ENCODE measurements at regions not wholly inside any gene's neighbourhood (a gene's known extent, or its start where the extent isn't known, plus 50 kb on each side); places are given as distances from the start of the nearest gene placed in this dataset.
"Not testable (repeated sequence)": the region's sequence is repeated elsewhere in the genome, so short reads cannot be mapped to it uniquely, and the experiment has no call there.

DNA sequence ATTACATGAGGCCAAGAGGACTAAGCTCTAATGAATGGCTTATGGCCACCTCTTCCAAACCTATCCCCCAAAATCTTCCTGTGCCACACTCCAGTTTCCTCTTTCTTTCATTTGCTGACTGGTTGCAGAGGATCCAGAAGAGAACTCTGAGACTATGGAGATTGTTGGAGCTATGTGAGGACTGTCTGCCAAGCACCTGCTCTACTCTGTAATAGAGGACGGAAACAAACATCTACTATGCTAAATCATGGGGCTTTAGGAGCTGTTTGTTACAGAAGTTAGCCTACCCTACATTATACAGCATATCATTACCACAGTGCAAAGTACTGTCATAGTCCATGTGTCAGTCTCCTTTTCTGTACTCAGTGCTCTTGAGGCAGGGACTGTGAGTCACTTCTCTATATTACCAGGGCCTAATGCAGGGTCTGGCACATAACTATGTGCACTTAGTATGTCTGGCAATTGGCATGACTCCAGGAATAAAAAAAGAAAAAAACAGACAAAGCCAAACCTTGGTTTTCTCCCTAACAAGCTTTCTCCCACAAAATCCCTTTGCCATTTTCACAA lies 95.1 kb downstream of the RPAP3 start:
- TF ChIP-seq, protein P1, sequence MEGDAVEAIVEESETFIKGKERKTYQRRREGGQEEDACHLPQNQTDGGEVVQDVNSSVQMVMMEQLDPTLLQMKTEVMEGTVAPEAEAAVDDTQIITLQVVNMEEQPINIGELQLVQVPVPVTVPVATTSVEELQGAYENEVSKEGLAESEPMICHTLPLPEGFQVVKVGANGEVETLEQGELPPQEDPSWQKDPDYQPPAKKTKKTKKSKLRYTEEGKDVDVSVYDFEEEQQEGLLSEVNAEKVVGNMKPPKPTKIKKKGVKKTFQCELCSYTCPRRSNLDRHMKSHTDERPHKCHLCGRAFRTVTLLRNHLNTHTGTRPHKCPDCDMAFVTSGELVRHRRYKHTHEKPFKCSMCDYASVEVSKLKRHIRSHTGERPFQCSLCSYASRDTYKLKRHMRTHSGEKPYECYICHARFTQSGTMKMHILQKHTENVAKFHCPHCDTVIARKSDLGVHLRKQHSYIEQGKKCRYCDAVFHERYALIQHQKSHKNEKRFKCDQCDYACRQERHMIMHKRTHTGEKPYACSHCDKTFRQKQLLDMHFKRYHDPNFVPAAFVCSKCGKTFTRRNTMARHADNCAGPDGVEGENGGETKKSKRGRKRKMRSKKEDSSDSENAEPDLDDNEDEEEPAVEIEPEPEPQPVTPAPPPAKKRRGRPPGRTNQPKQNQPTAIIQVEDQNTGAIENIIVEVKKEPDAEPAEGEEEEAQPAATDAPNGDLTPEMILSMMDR (conservative IDR thresholded peaks at IDR 0.05), result no peak
- Histone ChIP-seq H3K27ac (ENCODE audit: low read depth, low read length) (no peak overlapping the region), H3K36me3 (ENCODE audit: control insufficient read depth, insufficient read depth, low read length) (no peaks in the 10 kb centered on the region), H3K4me1 (ENCODE audit: control insufficient read depth, insufficient read depth, low read length) (no peaks in the 10 kb centered on the region), H3K27me3 (ENCODE audit: control insufficient read depth, insufficient read depth, low read length, poor library complexity, severe bottlenecking) (no peaks in the 10 kb centered on the region), H3K9ac (ENCODE audit: extremely low read depth, low read length, poor library complexity, severe bottlenecking) (no peak overlapping the region), H3K4me3 (ENCODE audit: low read length) (no peak overlapping the region), H3K9me3 (ENCODE audit: control insufficient read depth, low read length) (peaks cover 68% of the 10 kb centered on the region)
- Mint-ChIP-seq H3K27ac (no peak overlapping the region), H3K9me3 (peaks cover 87% of the 10 kb centered on the region), H3K4me1 (no peaks in the 10 kb centered on the region), H3K4me3 (no peak overlapping the region), H3K27me3 (ENCODE audit: insufficient read depth) (no peaks in the 10 kb centered on the region), H3K36me3 (ENCODE audit: low read depth) (peaks cover 56% of the 10 kb centered on the region)
- WGBS, 2 experiments (ENCODE audit: insufficient coverage in 1 of 2, insufficient read length in 1 of 2), result 100% methylated on average over 1 of the region's 1 CpG; no CpG with 5 or more reads in 1 of the 2 experiments
- no peak for DNase-seq

GRCh38 chr12:47609806-47610205 lies 96.0 kb downstream of the RPAP3 start:
- H3K9me3 Mint-ChIP-seq, result peaks cover 91% of the 10 kb centered on the region
- Histone ChIP-seq H3K27me3 (ENCODE audit: control insufficient read depth, insufficient read depth, low read length, poor library complexity, severe bottlenecking) (no peaks in the 10 kb centered on the region), H3K9me3 (ENCODE audit: control insufficient read depth, low read length) (peaks cover 60% of the 10 kb centered on the region), H3K4me1 (ENCODE audit: control insufficient read depth, insufficient read depth, low read length) (no peaks in the 10 kb centered on the region), H3K4me3 (ENCODE audit: low read length) (no peak overlapping the region), H3K36me3 (ENCODE audit: control insufficient read depth, insufficient read depth, low read length) (no peaks in the 10 kb centered on the region), H3K27ac (ENCODE audit: low read depth, low read length) (no peak overlapping the region), H3K9ac (ENCODE audit: extremely low read depth, low read length, poor library complexity, severe bottlenecking) (no peak overlapping the region)
- TF ChIP-seq, protein P1 (conservative IDR thresholded peaks at IDR 0.05), result no peak
- no peak overlapping the region for H3K27ac Mint-ChIP-seq
- WGBS, 2 experiments (ENCODE audit: insufficient coverage in 1 of 2, insufficient read length in 1 of 2), result 92 to 100% methylated on average over 1 to 3 of the region's 3 CpGs
- DNase-seq, result no peak
- peaks cover 61% of the 10 kb centered on the region for H3K36me3 Mint-ChIP-seq (ENCODE audit: low read depth)
- H3K4me1 Mint-ChIP-seq, result no peaks in the 10 kb centered on the region
- no peaks in the 10 kb centered on the region for H3K27me3 Mint-ChIP-seq (ENCODE audit: insufficient read depth)
- H3K4me3 Mint-ChIP-seq, result no peak overlapping the region

DNA sequence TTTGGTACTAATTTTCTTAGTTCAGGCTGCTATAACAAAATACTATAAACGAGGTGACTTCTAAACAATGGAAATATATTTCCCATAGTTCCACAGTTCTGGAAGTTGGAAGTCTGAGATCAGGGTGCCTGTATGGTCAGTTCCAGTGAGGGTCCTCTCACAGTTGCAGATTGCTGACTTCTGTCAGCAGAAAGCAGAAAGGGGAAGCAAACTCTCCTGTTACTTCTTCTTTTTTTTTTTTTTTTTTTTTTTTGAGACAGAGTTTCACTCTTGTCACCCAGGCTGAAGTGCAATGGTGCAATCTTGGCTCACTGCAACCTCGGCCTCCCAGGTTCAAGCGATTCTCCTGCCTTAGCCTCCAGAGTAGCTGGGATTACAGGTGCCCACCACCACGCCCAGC lies 97.2 kb downstream of the RPAP3 start:
- H3K27ac ChIP-seq (ENCODE audit: low read depth, low read length); H3K27me3 ChIP-seq (ENCODE audit: control insufficient read depth, insufficient read depth, low read length, poor library complexity, severe bottlenecking); DNase-seq; H3K4me1 ChIP-seq (ENCODE audit: control insufficient read depth, insufficient read depth, low read length); H3K27me3 Mint-ChIP-seq (ENCODE audit: insufficient read depth); H3K9ac ChIP-seq (ENCODE audit: extremely low read depth, low read length, poor library complexity, severe bottlenecking); H3K4me1 Mint-ChIP-seq; H3K4me3 ChIP-seq (ENCODE audit: low read length); H3K36me3 ChIP-seq (ENCODE audit: control insufficient read depth, insufficient read depth, low read length); H3K4me3 Mint-ChIP-seq; H3K27ac Mint-ChIP-seq: not testable (repeated sequence)
- peaks cover 48% of the 10 kb centered on the region for H3K9me3 ChIP-seq (ENCODE audit: control insufficient read depth, low read length)
- peaks cover 58% of the 10 kb centered on the region for H3K36me3 Mint-ChIP-seq (ENCODE audit: low read depth)
- 89 to 100% methylated on average over 3 to 4 of the region's 4 CpGs for WGBS, 2 experiments (ENCODE audit: insufficient coverage in 1 of 2, insufficient read length in 1 of 2)
- peaks cover 82% of the 10 kb centered on the region for H3K9me3 Mint-ChIP-seq

Data from endodermal cell (in vitro differentiated cells).